Upper lobe of left lung (tissue), 4 donors: ENCODE measurements at regions not wholly inside any gene's neighbourhood (a gene's known extent, or its start where the extent isn't known, plus 50 kb on each side); places are given as distances from the start of the nearest gene placed in this dataset.

Source experiments
- CTCF ChIP-seq, 6 experiments: fragments of 450-650 bp in 4 of 6; fragments of 200-600 bp in 2 of 6; sonication (generic) in 2 of 6; IDR thresholded peaks; one replicate each; pipeline ENCODE4 v1.5.1; 2016 to 2019; ENCODE audit warnings: antibody characterized with exemption in 6 of 6
- POLR2A ChIP-seq, 4 donors: fragments of 450-650 bp; IDR thresholded peaks; one replicate each; pipeline ENCODE4 v1.5.1; 2016 to 2017; ENCODE audit warnings: antibody characterized with exemption in 4 of 4, mild to moderate bottlenecking in 2 of 4

- no peak for TF ChIP-seq POLR2A (IDR thresholded peaks at IDR 0.05)
- no peak for TF ChIP-seq CTCF (IDR thresholded peaks at IDR 0.05)
Observed at GRCh38 chr15:25514522-25514921, 75.7 kb upstream of the UBE3A start.
